ENCODE measurements at regions not wholly inside any gene's neighbourhood (a gene's known extent, or its start where the extent isn't known, plus 50 kb on each side); places are given as distances from the start of the nearest gene placed in this dataset.

GRCh38 chr2:167582619-167583018 is 664.8 kb downstream of the STK39 start:
- TF ChIP-seq CTCF (conservative IDR thresholded peaks at IDR 0.05; ENCODE audit: low read length) (no peak), EZH2phosphoT487 (IDR thresholded peaks at IDR 0.05; ENCODE audit: borderline replicate concordance, low read depth, low read length) (no peak)
